Right lobe of liver (tissue), 4 donors: ENCODE measurements at regions not wholly inside any gene's neighbourhood (a gene's known extent, or its start where the extent isn't known, plus 50 kb on each side); places are given as distances from the start of the nearest gene placed in this dataset.

Experiments used
- POLR2A ChIP-seq: fragments of 450-650 bp; IDR thresholded peaks from one replicate; pipeline ENCODE4 v1.6.1; 2017; ENCODE audit warnings: antibody characterized with exemption, mild to moderate bottlenecking
- TF ChIP-seq, protein P1 (sequence below), 4 donors: fragments of 200-600 bp in 3 of 4; fragments of 450-650 bp in 1 of 4; IDR thresholded peaks; one replicate each; pipeline versions ENCODE4 v1.5.1 to v1.8.0; 2016 to 2022; ENCODE audit warnings: antibody characterized with exemption in 4 of 4, mild to moderate bottlenecking in 2 of 4
- donor health status: DM: no; HTN: no; CAD: no.
- donor health status: DM: no; HTN: no; CAD: no.
- donor health status: DM: no; HTN: yes; CAD: no.

DNA sequence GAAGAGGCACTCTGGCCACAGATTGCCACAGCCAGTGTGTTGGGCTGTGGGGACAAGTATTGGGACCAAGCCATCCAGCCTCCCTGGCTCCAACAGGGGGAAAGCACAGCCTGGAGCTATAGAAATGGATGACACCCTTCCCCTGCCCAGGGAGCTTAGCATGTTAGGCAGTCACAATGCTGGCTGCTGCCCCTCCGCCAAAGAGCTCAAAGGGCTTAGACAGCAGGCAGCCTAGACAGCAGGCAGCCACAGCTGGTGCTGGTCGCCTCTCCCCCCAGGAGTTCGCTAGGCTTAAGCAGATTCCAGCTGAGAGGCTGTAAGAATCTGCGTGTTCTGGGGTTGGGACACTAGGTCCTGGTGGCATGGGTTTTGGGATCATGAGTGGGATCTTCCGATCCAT lies 94.5 kb upstream of the MXRA5 start:
- TF ChIP-seq, protein P1, sequence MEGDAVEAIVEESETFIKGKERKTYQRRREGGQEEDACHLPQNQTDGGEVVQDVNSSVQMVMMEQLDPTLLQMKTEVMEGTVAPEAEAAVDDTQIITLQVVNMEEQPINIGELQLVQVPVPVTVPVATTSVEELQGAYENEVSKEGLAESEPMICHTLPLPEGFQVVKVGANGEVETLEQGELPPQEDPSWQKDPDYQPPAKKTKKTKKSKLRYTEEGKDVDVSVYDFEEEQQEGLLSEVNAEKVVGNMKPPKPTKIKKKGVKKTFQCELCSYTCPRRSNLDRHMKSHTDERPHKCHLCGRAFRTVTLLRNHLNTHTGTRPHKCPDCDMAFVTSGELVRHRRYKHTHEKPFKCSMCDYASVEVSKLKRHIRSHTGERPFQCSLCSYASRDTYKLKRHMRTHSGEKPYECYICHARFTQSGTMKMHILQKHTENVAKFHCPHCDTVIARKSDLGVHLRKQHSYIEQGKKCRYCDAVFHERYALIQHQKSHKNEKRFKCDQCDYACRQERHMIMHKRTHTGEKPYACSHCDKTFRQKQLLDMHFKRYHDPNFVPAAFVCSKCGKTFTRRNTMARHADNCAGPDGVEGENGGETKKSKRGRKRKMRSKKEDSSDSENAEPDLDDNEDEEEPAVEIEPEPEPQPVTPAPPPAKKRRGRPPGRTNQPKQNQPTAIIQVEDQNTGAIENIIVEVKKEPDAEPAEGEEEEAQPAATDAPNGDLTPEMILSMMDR (IDR thresholded peaks at IDR 0.05): no peak
- no peak for TF ChIP-seq POLR2A
